OCI-LY1 (cell line): ENCODE measurements at regions not wholly inside any gene's neighbourhood (a gene's known extent, or its start where the extent isn't known, plus 50 kb on each side); places are given as distances from the start of the nearest gene placed in this dataset.

ENCODE experiments used
- H2AFZ ChIP-seq: fragments of 200-600 bp; sonication (generic), shearing (Covaris generic); 2 replicates; pipeline ENCODE4 v1.6.0; 2014; ENCODE audit warnings: antibody characterized with exemption, mild to moderate bottlenecking, low read length
- H3F3A ChIP-seq: fragments of 200-600 bp; sonication (generic), shearing (Covaris generic); 2 replicates; pipeline ENCODE4 v1.6.0; 2014; ENCODE audit warnings: mild to moderate bottlenecking, antibody characterized with exemption, low read length, moderate library complexity; ENCODE audit not compliant: insufficient read depth
- H3K27ac ChIP-seq: fragments of 200-600 bp; sonication (generic); 2 replicates; pipeline ENCODE4 v1.5.1; 2014; ENCODE audit warnings: low read length, mixed run types, mild to moderate bottlenecking, low read depth; ENCODE audit not compliant: poor library complexity, severe bottlenecking
- H3K27me3 ChIP-seq: fragments of 200-600 bp; sonication (generic); 2 replicates; pipeline ENCODE4 v1.6.0; 2014; ENCODE audit warnings: antibody characterized with exemption, mild to moderate bottlenecking, low read length, moderate library complexity; ENCODE audit not compliant: insufficient read depth
- H3K36me3 ChIP-seq: fragments of 200-600 bp; sonication (generic); 2 replicates; pipeline ENCODE4 v1.6.1; 2014; ENCODE audit warnings: mild to moderate bottlenecking, antibody characterized with exemption, low read length, moderate library complexity, mixed read lengths; ENCODE audit not compliant: insufficient read depth
- H3K4me1 ChIP-seq: fragments of 200-600 bp; sonication (generic); 2 replicates; pipeline ENCODE4 v1.5.1; 2014; ENCODE audit warnings: mild to moderate bottlenecking, low read length, moderate library complexity; ENCODE audit not compliant: insufficient read depth, severe bottlenecking
- H3K4me2 ChIP-seq: fragments of 200-600 bp; sonication (generic), shearing (Covaris generic); 2 replicates; pipeline ENCODE4 v1.6.1; 2014; ENCODE audit warnings: low read length
- H3K4me3 ChIP-seq: fragments of 200-600 bp; sonication (generic); 2 replicates; pipeline ENCODE4 v1.5.1; 2014; ENCODE audit warnings: low read length, low read depth, mild to moderate bottlenecking, mixed read lengths; ENCODE audit not compliant: poor library complexity, severe bottlenecking
- H3K79me2 ChIP-seq: fragments of 200-600 bp; shearing (Covaris generic); 2 replicates; pipeline ENCODE4 v1.6.1; 2016; ENCODE audit warnings: mixed run types, low read length, mixed read lengths; ENCODE audit not compliant: insufficient read depth
- H3K9ac ChIP-seq: fragments of 200-600 bp; sonication (generic), shearing (Covaris generic); 2 replicates; pipeline ENCODE4 v1.6.1; 2014; ENCODE audit warnings: mild to moderate bottlenecking, low read length, mixed read lengths
- H3K9me2 ChIP-seq: fragments of 200-600 bp; sonication (generic), shearing (Covaris generic); 2 replicates; pipeline ENCODE4 v1.6.1; 2014; ENCODE audit warnings: low read depth, mild to moderate bottlenecking, low read length, mixed read lengths
- H3K9me3 ChIP-seq: fragments of 200-600 bp; shearing (Covaris generic); 2 replicates; pipeline ENCODE4 v1.6.1; 2014; ENCODE audit warnings: low read length, mixed read lengths
- H4K20me1 ChIP-seq: fragments of 200-600 bp; sonication (generic), shearing (Covaris generic); 2 replicates; pipeline ENCODE4 v1.6.0; 2016; ENCODE audit warnings: mild to moderate bottlenecking, low read length; ENCODE audit not compliant: insufficient read depth
- CTCF ChIP-seq: fragments of 200-600 bp; sonication (generic), shearing (Covaris generic); IDR thresholded peaks from 2 replicates; pipeline ENCODE4 v1.5.1; 2017; ENCODE audit warnings: mild to moderate bottlenecking, antibody characterized with exemption, low read length, moderate library complexity, mixed read lengths
- EZH2 ChIP-seq: fragments of 200-600 bp; sonication (generic), shearing (Covaris generic); IDR thresholded peaks from 2 replicates; pipeline ENCODE4 v1.8.0; 2017; ENCODE audit warnings: borderline replicate concordance, mixed run types, mild to moderate bottlenecking, antibody characterized with exemption, low read length, moderate library complexity, mixed read lengths

GRCh38 chr6:163709693-163710092, 295.2 kb downstream of the QKI start:
- no peak overlapping the region for H3K27ac ChIP-seq

GRCh38 chr6:163709255-163709654, 294.7 kb downstream of the QKI start:
- TF ChIP-seq CTCF (no peak), EZH2 (no peak)
- no peaks in the 10 kb centered on the region for H3K9me2 ChIP-seq
- no peak overlapping the region for H3K4me3 ChIP-seq
- H3K4me2 ChIP-seq: no peak overlapping the region
- no peaks in the 10 kb centered on the region for H4K20me1 ChIP-seq
- H3K9me3 ChIP-seq: no peaks in the 10 kb centered on the region
- H3K9ac ChIP-seq: no peak overlapping the region
- no peak overlapping the region for H3K27ac ChIP-seq
- no peaks in the 10 kb centered on the region for H3K79me2 ChIP-seq
- no peaks in the 10 kb centered on the region for H3K36me3 ChIP-seq
- no peak overlapping the region for H2AFZ ChIP-seq
- H3F3A ChIP-seq: peaks cover 10% of the 10 kb centered on the region; the same call in 1 of the 2 replicates
- peaks cover 79% of the 10 kb centered on the region for H3K4me1 ChIP-seq
- no peaks in the 10 kb centered on the region for H3K27me3 ChIP-seq

More at GRCh38 chr6:163709693-163710092, 295.2 kb downstream of the QKI start:
- H3K27me3 ChIP-seq: no peaks in the 10 kb centered on the region
- H3K9me3 ChIP-seq: no peaks in the 10 kb centered on the region
- H3K4me2 ChIP-seq: no peak overlapping the region
- H3K36me3 ChIP-seq: no peaks in the 10 kb centered on the region
- H3K4me1 ChIP-seq: peaks cover 75% of the 10 kb centered on the region
- H3K79me2 ChIP-seq: no peaks in the 10 kb centered on the region
- no peak overlapping the region for H3K4me3 ChIP-seq
- H2AFZ ChIP-seq: no peak overlapping the region
- no peak overlapping the region for H3K9ac ChIP-seq
- H4K20me1 ChIP-seq: no peaks in the 10 kb centered on the region
- TF ChIP-seq CTCF (no peak), EZH2 (no peak)
- no peaks in the 10 kb centered on the region for H3K9me2 ChIP-seq
- H3F3A ChIP-seq: peaks cover 10% of the 10 kb centered on the region; the same call in 1 of the 2 replicates

GRCh38 chr6:163708466-163708865, 293.9 kb downstream of the QKI start:
- TF ChIP-seq CTCF (no peak), EZH2 (no peak)
- H2AFZ ChIP-seq: no peak overlapping the region
- H3K9me2 ChIP-seq: no peaks in the 10 kb centered on the region
- H3K9me3 ChIP-seq: no peaks in the 10 kb centered on the region
- H3K36me3 ChIP-seq: no peaks in the 10 kb centered on the region
- H3K4me2 ChIP-seq: no peak overlapping the region
- peaks cover 79% of the 10 kb centered on the region for H3K4me1 ChIP-seq
- no peaks in the 10 kb centered on the region for H3K27me3 ChIP-seq
- peak overlapping the region; percentile 80 for H3K27ac ChIP-seq
- H3K4me3 ChIP-seq: no peak overlapping the region
- no peaks in the 10 kb centered on the region for H3K79me2 ChIP-seq
- peaks cover 10% of the 10 kb centered on the region; the same call in 1 of the 2 replicates for H3F3A ChIP-seq
- no peaks in the 10 kb centered on the region for H4K20me1 ChIP-seq
- no peak overlapping the region for H3K9ac ChIP-seq
